GM12878 (cell line): ENCODE measurements at regions not wholly inside any gene's neighbourhood (a gene's known extent, or its start where the extent isn't known, plus 50 kb on each side); places are given as distances from the start of the nearest gene placed in this dataset.

Experiments used
- CBX5 ChIP-seq: sonication (generic); IDR thresholded peaks from 2 replicates; pipeline ENCODE4 v1.6.1; 2016; ENCODE audit warnings: low read depth, moderate library complexity, mild to moderate bottlenecking, inconsistent platforms
- CTCF ChIP-seq, 3 experiments: IDR thresholded peaks in 2 of 3; conservative IDR thresholded peaks in 1 of 3; 2 replicates each; pipeline ENCODE4 v1.5.1; 2011; ENCODE audit warnings: low read depth in 3 of 3, low read length in 3 of 3, mild to moderate bottlenecking in 3 of 3, control low read depth in 2 of 3, moderate library complexity in 2 of 3, inconsistent platforms in 1 of 3, mixed read lengths in 1 of 3; ENCODE audit not compliant: control insufficient read depth in 2 of 3, insufficient read depth in 1 of 3; ENCODE audit errors: extremely low read depth in 1 of 3
- E4F1 ChIP-seq: fragments of 450-650 bp; IDR thresholded peaks from 2 replicates; pipeline ENCODE4 v1.6.1; 2018; ENCODE audit warnings: borderline replicate concordance, mild to moderate bottlenecking; ENCODE audit not compliant: partially characterized antibody
- IRF3 ChIP-seq: fragments of 450-650 bp; IDR thresholded peaks from 2 replicates; pipeline ENCODE4 v1.6.1; 2014; ENCODE audit warnings: mild to moderate bottlenecking
- IRF5 ChIP-seq: fragments of 450-650 bp; IDR thresholded peaks from 2 replicates; pipeline ENCODE4 v1.6.1; 2017; ENCODE audit warnings: borderline replicate concordance
- LARP7 ChIP-seq: fragments of 450-650 bp; IDR thresholded peaks from 2 replicates; pipeline ENCODE4 v1.6.1; 2017; ENCODE audit warnings: mild to moderate bottlenecking
- MAX ChIP-seq: IDR thresholded peaks from 2 replicates; pipeline ENCODE4 v1.6.1; 2012; ENCODE audit warnings: low read depth, low read length, improper control_type of control experiment
- NRF1 ChIP-seq: conservative IDR thresholded peaks from 2 replicates; pipeline ENCODE4 v1.6.1; 2011; ENCODE audit warnings: mild to moderate bottlenecking, low read depth, low read length, improper control_type of control experiment
- POLR2A ChIP-seq: IDR thresholded peaks from 2 replicates; pipeline ENCODE4 v1.6.1; 2011; ENCODE audit warnings: low read depth, mild to moderate bottlenecking, low read length
- POLR2AphosphoS5 ChIP-seq: IDR thresholded peaks from 2 replicates; pipeline ENCODE4 v1.6.1; 2011; ENCODE audit warnings: mild to moderate bottlenecking, low read length, inconsistent platforms
- SUZ12 ChIP-seq: fragments of 200-600 bp; sonication (generic); IDR thresholded peaks from one replicate; pipeline ENCODE4 v1.6.1; 2018; ENCODE audit warnings: antibody characterized with exemption, mild to moderate bottlenecking; ENCODE audit not compliant: unreplicated experiment

- TF ChIP-seq IRF5, result no peak
- TF ChIP-seq E4F1, result no peak
- no peak for TF ChIP-seq NRF1
- no peak for TF ChIP-seq SUZ12
- no peak for TF ChIP-seq CTCF (IDR thresholded peaks at IDR 0.05 in 2 of 3, conservative IDR thresholded peaks at IDR 0.05 in 1 of 3; ENCODE audit: control insufficient read depth in 2 of 3, extremely low read depth in 1 of 3, insufficient read depth in 1 of 3, low read depth in 3 of 3, low read length in 3 of 3)
- TF ChIP-seq LARP7, result no peak
- TF ChIP-seq IRF3, result no peak
- TF ChIP-seq POLR2A, result no peak
- no peak for TF ChIP-seq POLR2AphosphoS5
- no peak for TF ChIP-seq CBX5
- no peak for TF ChIP-seq MAX
Measured at GRCh38 chr20:20869161-20869775, 156.8 kb upstream of the RALGAPA2 start.
